ENCODE measurements at regions not wholly inside any gene's neighbourhood (a gene's known extent, or its start where the extent isn't known, plus 50 kb on each side); places are given as distances from the start of the nearest gene placed in this dataset.

DNA sequence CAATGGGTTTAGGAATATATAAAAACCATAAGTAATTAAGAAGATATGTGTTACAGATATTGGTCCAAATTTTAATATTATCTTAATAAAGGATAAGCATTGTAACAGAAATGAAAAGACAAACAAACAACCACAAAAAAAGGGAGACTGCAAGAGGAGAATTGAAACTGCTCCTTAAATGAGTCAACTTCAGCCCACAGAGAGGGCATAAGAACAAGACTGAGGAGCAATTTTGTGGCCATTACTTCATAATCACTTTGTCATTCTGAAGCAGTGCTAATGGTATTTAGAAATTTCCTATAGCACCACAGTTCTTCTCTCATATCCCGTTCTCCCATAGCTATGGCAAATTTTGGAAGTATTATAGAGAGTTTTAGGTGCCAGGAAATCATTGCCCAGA lies 193.2 kb upstream of the HNMT start:
- Histone ChIP-seq H4K5ac (ENCODE audit: low read depth, low read length) (no peak overlapping the region), H3K27me3 (ENCODE audit: control insufficient read depth, insufficient read depth, low read length) (no peaks in the 10 kb centered on the region), H2AK9ac (replicated peaks; ENCODE audit: low read depth, low read length, poor library complexity) (no peak overlapping the region), H3K4me1 (ENCODE audit: control insufficient read depth, insufficient read depth, low read length) (no peaks in the 10 kb centered on the region), H3K14ac (replicated peaks; ENCODE audit: low read depth, low read length) (no peak overlapping the region), H4K91ac (ENCODE audit: insufficient read depth, low read depth, low read length) (no peak overlapping the region), H3K9ac (ENCODE audit: low read depth, low read length) (no peak overlapping the region), H3K79me1 (ENCODE audit: low read depth in 1 of 2, low read length in 2 of 2) (no peaks in the 10 kb centered on the region), H3K27ac (ENCODE audit: insufficient read depth, low read length) (no peak overlapping the region), H2AFZ (replicated peaks; ENCODE audit: low read length, poor library complexity) (no peak overlapping the region), H3K36me3 (ENCODE audit: control insufficient read depth, insufficient read depth, low read length) (no peaks in the 10 kb centered on the region), H3K4me3 (ENCODE audit: insufficient read depth, low read depth, low read length) (no peak overlapping the region), H3K4me2 (ENCODE audit: low read depth, low read length) (no peak overlapping the region), H4K8ac (ENCODE audit: low read depth in 2 of 2, low read length in 2 of 2) (no peak overlapping the region), H3K18ac (ENCODE audit: low read depth, low read length) (no peak overlapping the region), H2BK5ac (ENCODE audit: low read depth, low read length, poor library complexity, severe bottlenecking) (no peak overlapping the region), H2BK20ac (ENCODE audit: low read depth, low read length) (no peak overlapping the region), H3K56ac (ENCODE audit: extremely low read depth, insufficient read depth, low read length) (no peak overlapping the region), H3K9me1 (ENCODE audit: insufficient read depth, low read length) (no peaks in the 10 kb centered on the region), H2BK120ac (ENCODE audit: low read depth, low read length) (no peak overlapping the region), H3K9me3 (ENCODE audit: control insufficient read depth, insufficient read depth, low read length) (peaks cover 8% of the 10 kb centered on the region), H3K23ac (ENCODE audit: low read depth, low read length) (no peak overlapping the region), H3K4ac (ENCODE audit: low read depth, low read length) (no peak overlapping the region), H4K20me1 (ENCODE audit: insufficient read depth, low read length) (no peaks in the 10 kb centered on the region), H2AK5ac (ENCODE audit: low read depth, low read length) (no peak overlapping the region), H2BK15ac (ENCODE audit: low read depth, low read length) (no peak overlapping the region)
- DNase-seq (no peak), ATAC-seq (ENCODE audit: low read depth) (no peak)
- ChIA-PET POLR2A (ENCODE audit: unreplicated experiment) (no interaction called here), CTCF (no interaction called here)
- no CpG with 5 or more reads among the region's 1 CpG for WGBS, 2 experiments (ENCODE audit: extremely low coverage in 2 of 2, insufficient read length in 1 of 2)
- dilution Hi-C loops (cut with HindIII; ENCODE audit: low sequenced_read_pairs, unreplicated experiment): no loop called here
- in situ Hi-C loops (cut with MboI; ENCODE audit: low sequenced_read_pairs): no loop called here
- intact Hi-C loops (cut with micrococcal nuclease): no loop called here
- no peak for TF ChIP-seq CHD1 (IDR thresholded peaks at IDR 0.05; ENCODE audit: low read depth, low read length)
- TF ChIP-seq RCOR1 (IDR thresholded peaks at IDR 0.05; ENCODE audit: insufficient replicate concordance, low read length): no peak
- TF ChIP-seq NFE2L2 (IDR thresholded peaks at IDR 0.05; ENCODE audit: low read depth, low read length): no peak
- no peak for TF ChIP-seq MAFK (IDR thresholded peaks at IDR 0.05; ENCODE audit: low read depth, low read length)
- no peak for TF ChIP-seq POLR2A (IDR thresholded peaks at IDR 0.05; ENCODE audit: low read depth, low read length)
- TF ChIP-seq FOS (IDR thresholded peaks at IDR 0.05; ENCODE audit: low read depth, low read length): no peak
- TF ChIP-seq, protein P1, sequence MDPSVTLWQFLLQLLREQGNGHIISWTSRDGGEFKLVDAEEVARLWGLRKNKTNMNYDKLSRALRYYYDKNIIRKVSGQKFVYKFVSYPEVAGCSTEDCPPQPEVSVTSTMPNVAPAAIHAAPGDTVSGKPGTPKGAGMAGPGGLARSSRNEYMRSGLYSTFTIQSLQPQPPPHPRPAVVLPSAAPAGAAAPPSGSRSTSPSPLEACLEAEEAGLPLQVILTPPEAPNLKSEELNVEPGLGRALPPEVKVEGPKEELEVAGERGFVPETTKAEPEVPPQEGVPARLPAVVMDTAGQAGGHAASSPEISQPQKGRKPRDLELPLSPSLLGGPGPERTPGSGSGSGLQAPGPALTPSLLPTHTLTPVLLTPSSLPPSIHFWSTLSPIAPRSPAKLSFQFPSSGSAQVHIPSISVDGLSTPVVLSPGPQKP (IDR thresholded peaks at IDR 0.05; ENCODE audit: borderline replicate concordance, low read depth, low read length): no peak
- no peak for TF ChIP-seq BHLHE40 (IDR thresholded peaks at IDR 0.05; ENCODE audit: low read depth, low read length)
- no peak for TF ChIP-seq SMC3 (IDR thresholded peaks at IDR 0.05; ENCODE audit: low read depth, low read length)
- no peak for TF ChIP-seq MXI1 (IDR thresholded peaks at IDR 0.05; ENCODE audit: borderline replicate concordance, low read depth, low read length)
- TF ChIP-seq, protein P2, sequence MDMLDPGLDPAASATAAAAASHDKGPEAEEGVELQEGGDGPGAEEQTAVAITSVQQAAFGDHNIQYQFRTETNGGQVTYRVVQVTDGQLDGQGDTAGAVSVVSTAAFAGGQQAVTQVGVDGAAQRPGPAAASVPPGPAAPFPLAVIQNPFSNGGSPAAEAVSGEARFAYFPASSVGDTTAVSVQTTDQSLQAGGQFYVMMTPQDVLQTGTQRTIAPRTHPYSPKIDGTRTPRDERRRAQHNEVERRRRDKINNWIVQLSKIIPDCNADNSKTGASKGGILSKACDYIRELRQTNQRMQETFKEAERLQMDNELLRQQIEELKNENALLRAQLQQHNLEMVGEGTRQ (IDR thresholded peaks at IDR 0.05; ENCODE audit: low read depth, low read length): no peak
- TF ChIP-seq RAD21 (IDR thresholded peaks at IDR 0.05; ENCODE audit: low read length): no peak
- no peak for TF ChIP-seq CEBPB (IDR thresholded peaks at IDR 0.05; ENCODE audit: low read depth, low read length)
- TF ChIP-seq, protein P3, sequence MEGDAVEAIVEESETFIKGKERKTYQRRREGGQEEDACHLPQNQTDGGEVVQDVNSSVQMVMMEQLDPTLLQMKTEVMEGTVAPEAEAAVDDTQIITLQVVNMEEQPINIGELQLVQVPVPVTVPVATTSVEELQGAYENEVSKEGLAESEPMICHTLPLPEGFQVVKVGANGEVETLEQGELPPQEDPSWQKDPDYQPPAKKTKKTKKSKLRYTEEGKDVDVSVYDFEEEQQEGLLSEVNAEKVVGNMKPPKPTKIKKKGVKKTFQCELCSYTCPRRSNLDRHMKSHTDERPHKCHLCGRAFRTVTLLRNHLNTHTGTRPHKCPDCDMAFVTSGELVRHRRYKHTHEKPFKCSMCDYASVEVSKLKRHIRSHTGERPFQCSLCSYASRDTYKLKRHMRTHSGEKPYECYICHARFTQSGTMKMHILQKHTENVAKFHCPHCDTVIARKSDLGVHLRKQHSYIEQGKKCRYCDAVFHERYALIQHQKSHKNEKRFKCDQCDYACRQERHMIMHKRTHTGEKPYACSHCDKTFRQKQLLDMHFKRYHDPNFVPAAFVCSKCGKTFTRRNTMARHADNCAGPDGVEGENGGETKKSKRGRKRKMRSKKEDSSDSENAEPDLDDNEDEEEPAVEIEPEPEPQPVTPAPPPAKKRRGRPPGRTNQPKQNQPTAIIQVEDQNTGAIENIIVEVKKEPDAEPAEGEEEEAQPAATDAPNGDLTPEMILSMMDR (conservative IDR thresholded peaks at IDR 0.05; ENCODE audit: low read depth, low read length): no peak
- TF ChIP-seq RFX5 (IDR thresholded peaks at IDR 0.05; ENCODE audit: low read depth, low read length): no peak
- BruUV-seq (replicated peaks): no TSS peak

Data from IMR-90 (cell line).